SK-N-SH (cell line): ENCODE measurements at regions not wholly inside any gene's neighbourhood (a gene's known extent, or its start where the extent isn't known, plus 50 kb on each side); places are given as distances from the start of the nearest gene placed in this dataset.
A peak's percentile ranks its signal among the peaks of the same experiment; 100 is the strongest.

Experiments
- ELF1 ChIP-seq: IDR thresholded peaks from 2 replicates; pipeline ENCODE4 v1.4.0; 2012
- FOXJ3 ChIP-seq: sonication (generic); formaldehyde crosslinking; IDR thresholded peaks from 2 replicates; pipeline ENCODE4 v1.5.1; 2020; ENCODE audit warnings: mild to moderate bottlenecking, missing genetic modification reagents
- GABPA ChIP-seq: IDR thresholded peaks from 2 replicates; pipeline ENCODE4 v1.4.0; 2012; ENCODE audit warnings: low read depth, mild to moderate bottlenecking
- GATA2 ChIP-seq: sonication (generic); formaldehyde crosslinking; IDR thresholded peaks from 2 replicates; pipeline ENCODE4 v1.5.0; 2020; ENCODE audit warnings: mild to moderate bottlenecking, missing genetic modification reagents
- MXI1 ChIP-seq: IDR thresholded peaks from 2 replicates; pipeline ENCODE4 v1.6.1; 2012; ENCODE audit warnings: mild to moderate bottlenecking, low read depth, low read length, improper control_type of control experiment
- TEAD4 ChIP-seq: IDR thresholded peaks from 2 replicates; pipeline ENCODE4 v1.4.0; 2012; ENCODE audit warnings: mild to moderate bottlenecking, borderline replicate concordance; ENCODE audit not compliant: insufficient read depth
- TF ChIP-seq, protein P1 (sequence below): IDR thresholded peaks from 2 replicates; pipeline ENCODE4 v1.4.0; 2012; ENCODE audit warnings: low read depth, borderline replicate concordance
- TF ChIP-seq, protein P2 (sequence below): IDR thresholded peaks from 2 replicates; pipeline ENCODE4 v1.4.0; 2012; ENCODE audit warnings: low read depth
- TF ChIP-seq, protein P3 (sequence below): fragments of 150-350 bp; IDR thresholded peaks from 2 replicates; pipeline ENCODE4 v1.6.1; 2016; ENCODE audit warnings: mild to moderate bottlenecking, low read depth, low read length

DNA sequence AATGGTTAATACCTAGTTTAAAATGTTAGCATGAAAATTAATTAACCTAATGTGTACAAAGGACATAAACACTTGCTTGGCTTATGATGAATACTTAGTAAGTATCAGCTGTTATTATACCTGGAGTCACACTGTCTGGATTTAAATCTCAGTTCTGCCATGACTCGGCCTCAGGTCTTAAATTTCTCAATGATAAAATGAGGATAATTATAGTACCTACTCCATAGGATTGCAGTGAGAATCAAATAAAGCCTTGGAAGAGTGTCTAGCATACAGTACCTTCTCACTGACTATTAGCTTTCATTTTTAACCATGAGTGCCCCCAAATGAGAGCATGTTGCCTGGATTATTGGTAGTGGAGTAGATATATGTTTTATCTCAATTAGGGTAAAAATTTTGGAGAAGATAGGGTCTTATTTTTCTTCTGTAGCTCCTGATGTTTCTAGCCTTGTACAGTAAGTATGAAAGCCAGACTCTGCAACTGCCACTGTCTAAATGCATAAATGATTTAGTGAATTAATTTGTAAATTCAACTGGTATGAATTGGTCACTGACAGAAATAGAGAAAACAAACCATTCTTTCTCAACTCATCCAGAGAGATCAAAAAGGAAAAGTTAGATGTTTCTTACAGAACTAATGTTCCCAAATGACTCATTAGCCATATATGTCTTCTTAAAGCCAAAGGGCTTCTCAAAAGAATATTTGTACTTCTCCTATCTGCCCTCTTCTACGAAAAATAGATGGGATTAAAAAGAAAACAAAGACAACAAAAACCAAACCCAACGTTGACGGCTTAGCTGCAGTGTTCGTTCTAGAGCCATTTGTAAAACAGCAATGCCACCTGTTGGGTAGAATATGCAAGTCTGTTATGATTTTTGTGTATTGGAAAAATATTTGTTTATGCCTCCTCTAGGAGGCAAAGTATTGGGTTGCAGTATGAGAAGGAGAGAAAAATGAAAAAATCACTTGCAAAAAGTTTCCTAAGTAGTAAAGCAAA, 53.8 kb upstream of the MROH9 start (continued):
- no peak for TF ChIP-seq MXI1
- TF ChIP-seq, protein P1, sequence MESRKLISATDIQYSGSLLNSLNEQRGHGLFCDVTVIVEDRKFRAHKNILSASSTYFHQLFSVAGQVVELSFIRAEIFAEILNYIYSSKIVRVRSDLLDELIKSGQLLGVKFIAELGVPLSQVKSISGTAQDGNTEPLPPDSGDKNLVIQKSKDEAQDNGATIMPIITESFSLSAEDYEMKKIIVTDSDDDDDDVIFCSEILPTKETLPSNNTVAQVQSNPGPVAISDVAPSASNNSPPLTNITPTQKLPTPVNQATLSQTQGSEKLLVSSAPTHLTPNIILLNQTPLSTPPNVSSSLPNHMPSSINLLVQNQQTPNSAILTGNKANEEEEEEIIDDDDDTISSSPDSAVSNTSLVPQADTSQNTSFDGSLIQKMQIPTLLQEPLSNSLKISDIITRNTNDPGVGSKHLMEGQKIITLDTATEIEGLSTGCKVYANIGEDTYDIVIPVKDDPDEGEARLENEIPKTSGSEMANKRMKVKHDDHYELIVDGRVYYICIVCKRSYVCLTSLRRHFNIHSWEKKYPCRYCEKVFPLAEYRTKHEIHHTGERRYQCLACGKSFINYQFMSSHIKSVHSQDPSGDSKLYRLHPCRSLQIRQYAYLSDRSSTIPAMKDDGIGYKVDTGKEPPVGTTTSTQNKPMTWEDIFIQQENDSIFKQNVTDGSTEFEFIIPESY, result no peak
- TF ChIP-seq FOXJ3 (CRISPR knock-in tag), result no peak
- no peak for TF ChIP-seq GABPA
- TF ChIP-seq, protein P2, sequence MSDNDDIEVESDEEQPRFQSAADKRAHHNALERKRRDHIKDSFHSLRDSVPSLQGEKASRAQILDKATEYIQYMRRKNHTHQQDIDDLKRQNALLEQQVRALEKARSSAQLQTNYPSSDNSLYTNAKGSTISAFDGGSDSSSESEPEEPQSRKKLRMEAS, result no peak
- peak; percentile 35; the same call in 1 of the 2 replicates for TF ChIP-seq TEAD4
- no peak for TF ChIP-seq GATA2 (CRISPR knock-in tag)
- no peak for TF ChIP-seq ELF1
- TF ChIP-seq, protein P3, sequence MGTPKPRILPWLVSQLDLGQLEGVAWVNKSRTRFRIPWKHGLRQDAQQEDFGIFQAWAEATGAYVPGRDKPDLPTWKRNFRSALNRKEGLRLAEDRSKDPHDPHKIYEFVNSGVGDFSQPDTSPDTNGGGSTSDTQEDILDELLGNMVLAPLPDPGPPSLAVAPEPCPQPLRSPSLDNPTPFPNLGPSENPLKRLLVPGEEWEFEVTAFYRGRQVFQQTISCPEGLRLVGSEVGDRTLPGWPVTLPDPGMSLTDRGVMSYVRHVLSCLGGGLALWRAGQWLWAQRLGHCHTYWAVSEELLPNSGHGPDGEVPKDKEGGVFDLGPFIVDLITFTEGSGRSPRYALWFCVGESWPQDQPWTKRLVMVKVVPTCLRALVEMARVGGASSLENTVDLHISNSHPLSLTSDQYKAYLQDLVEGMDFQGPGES, result no peak
